NB4 (cell line): ENCODE measurements at regions not wholly inside any gene's neighbourhood (a gene's known extent, or its start where the extent isn't known, plus 50 kb on each side); places are given as distances from the start of the nearest gene placed in this dataset.

ENCODE experiments used
- DNase-seq: peaks from one replicate; pipeline ENCODE4 v3.0.0; 2010; ENCODE audit warnings: low read depth
- H3K4me3 ChIP-seq: one replicate; pipeline ENCODE4 v1.5.1; 2011; ENCODE audit warnings: mild to moderate bottlenecking, low read depth, low read length, moderate library complexity
- CTCF ChIP-seq: IDR thresholded peaks from one replicate; pipeline ENCODE4 v1.5.1; 2012; ENCODE audit warnings: low read depth, low read length
- MAX ChIP-seq: IDR thresholded peaks from 2 replicates; pipeline ENCODE4 v1.6.1; 2011; ENCODE audit warnings: low read depth, low read length
- MYC ChIP-seq: IDR thresholded peaks from 2 replicates; pipeline ENCODE4 v1.6.1; 2011; ENCODE audit warnings: low read depth, low read length
- POLR2A ChIP-seq: IDR thresholded peaks from 2 replicates; pipeline ENCODE4 v1.6.1; 2011; ENCODE audit warnings: mild to moderate bottlenecking; ENCODE audit not compliant: insufficient read length; ENCODE audit errors: extremely low read depth

- DNase-seq: no peak
- H3K4me3 ChIP-seq: no peak overlapping the region
- TF ChIP-seq MYC: no peak
- TF ChIP-seq POLR2A: no peak
- no peak for TF ChIP-seq CTCF
- no peak for TF ChIP-seq MAX
Measured at GRCh38 chr1:228939881-228940392, 204.7 kb downstream of the RHOU start.

GRCh38 chr1:228940526-228940925, 205.2 kb downstream of the RHOU start:
- TF ChIP-seq CTCF: no peak
- TF ChIP-seq POLR2A: no peak
- TF ChIP-seq MYC: no peak
- no peak for TF ChIP-seq MAX
- H3K4me3 ChIP-seq: no peak overlapping the region
- no peak for DNase-seq

GRCh38 chr1:228940926-228941325, 205.6 kb downstream of the RHOU start:
- no peak overlapping the region for H3K4me3 ChIP-seq
- TF ChIP-seq MAX (0 out of 2 replicates have a peak, but pooled peaks have one; percentile 25), MYC (peak; percentile 50; the same call in 1 of the 2 replicates), CTCF (no peak)
- peak; percentile 67 for DNase-seq

GRCh38 chr1:228941666-228942065, 206.4 kb downstream of the RHOU start:
- TF ChIP-seq CTCF (no peak), MAX (no peak), MYC (no peak), POLR2A (no peak)
- DNase-seq: peak; percentile 65
- H3K4me3 ChIP-seq: no peak overlapping the region

- no peak for DNase-seq
- H3K4me3 ChIP-seq: no peak overlapping the region
- TF ChIP-seq MYC (no peak), MAX (no peak), CTCF (no peak), POLR2A (no peak)
Measured at GRCh38 chr1:228943436-228943835, 208.2 kb downstream of the RHOU start.
